GM04504 (cell line): ENCODE measurements at regions not wholly inside any gene's neighbourhood (a gene's known extent, or its start where the extent isn't known, plus 50 kb on each side); places are given as distances from the start of the nearest gene placed in this dataset.
"Not testable (repeated sequence)": the region's sequence is repeated elsewhere in the genome, so short reads cannot be mapped to it uniquely, and the experiment has no call there.

Experiments used
- DNase-seq: peaks from one replicate; pipeline ENCODE4 v3.0.0-alpha.2; 2012; ENCODE audit warnings: low read depth

- no peak for DNase-seq
Measured at GRCh38 chr2:156005999-156006712, 326.4 kb downstream of the NR4A2 start.

DNA sequence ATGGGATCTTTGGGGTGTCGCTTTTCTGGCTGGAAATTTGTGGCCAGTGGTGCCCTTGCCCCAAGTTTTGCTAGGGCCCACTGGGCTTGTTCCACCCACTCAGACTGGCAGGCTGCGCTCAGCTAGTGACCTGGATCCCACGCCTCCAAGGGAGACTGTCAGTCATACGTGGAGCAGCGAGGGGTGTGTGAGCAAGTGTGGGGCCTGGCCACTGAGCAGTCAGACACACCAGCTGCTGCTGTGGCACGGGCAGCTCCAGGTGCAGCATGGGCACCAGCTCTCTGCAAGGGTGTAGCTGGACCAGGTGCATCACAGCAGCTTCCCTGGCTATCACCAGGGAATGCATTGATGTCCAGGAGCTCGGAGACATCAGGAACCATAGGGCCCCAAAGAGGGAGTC is 327.0 kb downstream of the NR4A2 start:
- DNase-seq = no peak

- DNase-seq = no peak
Measured at GRCh38 chr2:156004459-156004858, 328.1 kb downstream of the NR4A2 start.

DNA sequence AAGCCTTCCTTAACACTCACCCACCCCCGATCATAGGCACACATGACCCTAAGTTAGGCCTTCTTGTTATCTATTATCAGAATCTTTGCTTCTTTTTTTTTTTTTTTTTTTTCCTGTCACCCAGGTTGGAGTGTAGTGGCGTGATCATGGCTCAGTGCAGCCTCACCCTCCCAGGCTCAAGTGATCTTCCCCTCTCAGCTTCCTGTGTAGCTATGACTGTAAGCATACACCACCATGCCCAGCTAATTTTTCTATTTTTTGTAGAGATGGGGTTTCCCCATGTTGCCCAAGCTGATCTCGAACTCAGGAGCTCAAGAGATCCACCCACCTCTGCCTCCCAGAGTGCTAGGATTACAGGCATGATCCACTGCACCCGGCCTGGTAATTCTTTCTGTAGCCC is 328.7 kb downstream of the NR4A2 start:
- no peak for DNase-seq

DNA sequence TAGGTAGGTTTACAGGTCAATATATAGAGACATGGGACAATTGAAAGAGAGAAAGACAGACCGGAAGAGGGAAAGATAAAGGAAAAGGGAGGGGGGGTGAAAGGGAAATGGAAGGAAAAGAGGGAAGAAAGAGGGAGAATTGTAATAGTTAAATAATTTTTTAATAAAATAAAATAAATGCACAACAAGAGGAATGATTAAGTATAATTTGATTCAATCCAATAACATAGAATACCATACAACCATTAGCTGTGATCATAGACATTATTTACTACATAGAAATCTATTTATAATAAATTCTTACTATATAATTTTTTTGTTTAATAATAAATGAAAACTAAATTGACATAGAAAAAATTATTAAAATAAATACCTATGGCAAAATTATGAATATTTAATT is 330.7 kb downstream of the NR4A2 start:
- DNase-seq = no peak

DNA sequence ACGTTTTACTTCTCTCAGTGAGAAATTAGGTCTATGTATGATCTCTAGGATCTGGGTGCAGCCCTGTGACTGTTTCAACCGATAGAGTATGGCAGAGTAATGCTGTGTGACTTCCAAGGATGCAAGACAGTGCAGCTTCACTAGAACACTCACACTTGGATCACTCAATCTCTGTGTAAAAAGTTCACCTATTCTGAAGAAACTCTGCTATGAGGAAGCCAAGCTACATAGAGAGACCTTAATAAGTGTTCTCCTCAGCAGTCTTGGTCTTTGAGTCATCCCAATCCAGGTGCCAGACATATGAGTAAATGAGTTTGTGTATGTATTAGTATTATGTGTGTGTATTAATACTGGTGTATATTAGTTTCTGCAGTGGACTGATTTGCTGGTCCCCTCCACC is 335.0 kb downstream of the NR4A2 start:
- no peak for DNase-seq

GRCh38 chr2:155994315-155994714 is 338.2 kb downstream of the NR4A2 start:
- no peak for DNase-seq

DNA sequence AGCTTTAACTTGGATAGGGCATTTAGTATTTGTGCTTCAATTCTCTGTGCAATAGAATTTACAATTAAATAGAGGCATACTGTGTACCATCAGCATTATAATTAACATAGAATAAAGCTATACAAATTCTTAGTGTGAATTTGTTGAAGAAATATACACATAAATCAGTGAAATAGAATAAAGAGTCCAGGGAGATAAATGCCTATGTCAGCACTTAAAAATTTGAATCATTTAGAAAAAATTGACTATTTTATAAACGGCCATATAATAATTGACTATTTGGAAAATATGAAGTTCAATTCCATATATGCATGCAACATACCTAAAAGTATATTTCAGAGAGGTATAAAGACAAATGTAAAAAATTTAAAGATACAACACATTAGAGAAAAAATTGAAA is 348.7 kb downstream of the NR4A2 start:
- no peak for DNase-seq

GRCh38 chr2:155982135-155982534 is 350.4 kb downstream of the NR4A2 start:
- no peak for DNase-seq

DNA sequence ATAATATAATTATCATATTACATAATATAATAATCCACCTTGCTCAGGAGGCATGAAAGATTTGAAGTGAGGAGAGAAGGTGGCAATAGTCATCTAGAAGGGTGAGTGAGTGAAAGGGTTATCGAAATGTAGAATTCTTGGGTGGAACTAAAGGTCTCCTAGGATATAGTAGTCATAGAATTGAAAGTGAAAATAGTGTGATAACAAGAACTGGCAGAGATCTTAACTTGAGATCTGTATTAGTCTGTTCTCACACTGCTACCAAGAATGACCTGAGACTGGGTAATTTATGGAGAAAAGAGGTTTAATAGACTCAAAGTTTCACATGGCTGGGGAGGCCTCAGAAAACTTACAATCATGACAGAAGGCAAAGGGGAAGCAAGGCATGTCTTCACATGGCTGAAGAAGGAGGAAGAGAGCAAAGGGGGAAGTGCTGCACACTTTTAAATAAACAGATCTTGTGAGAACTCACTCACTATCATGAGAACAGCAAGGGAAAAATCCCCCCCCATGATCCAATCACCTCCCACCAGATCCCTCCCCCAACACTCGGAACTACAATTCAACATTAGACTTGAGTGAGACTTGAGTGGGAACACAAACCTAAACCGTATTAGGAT is 351.5 kb downstream of the NR4A2 start:
- no peak for DNase-seq

- no peak for DNase-seq
Measured at GRCh38 chr2:155975734-155976133, 356.8 kb downstream of the NR4A2 start.

- DNase-seq = no peak
Measured at GRCh38 chr2:155972916-155973315, 359.6 kb downstream of the NR4A2 start.

DNA sequence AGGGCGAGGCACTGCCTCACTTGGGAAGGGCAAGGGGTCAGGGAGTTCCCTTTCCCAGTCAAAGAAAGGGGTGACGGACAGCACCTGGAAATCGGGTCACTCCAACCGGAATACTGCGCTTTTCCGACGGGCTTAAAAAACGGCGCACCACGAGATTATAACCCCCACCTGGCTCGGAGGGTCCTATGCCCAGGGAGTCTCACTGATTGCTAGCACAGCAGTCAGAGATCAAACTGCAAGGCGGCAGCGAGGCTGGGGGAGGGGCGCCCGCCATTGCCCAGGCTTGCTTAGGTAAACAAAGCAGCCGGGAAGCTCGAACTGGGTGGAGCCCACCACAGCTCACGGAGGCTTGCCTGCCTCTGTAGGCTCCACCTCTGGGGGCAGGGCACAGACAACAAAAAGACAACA is 366.5 kb downstream of the NR4A2 start:
- not testable (repeated sequence) for DNase-seq

GRCh38 chr2:155965415-155966063 is 367.0 kb downstream of the NR4A2 start:
- no peak for DNase-seq

GRCh38 chr2:155961641-155962040 is 370.9 kb downstream of the NR4A2 start:
- DNase-seq = no peak

DNA sequence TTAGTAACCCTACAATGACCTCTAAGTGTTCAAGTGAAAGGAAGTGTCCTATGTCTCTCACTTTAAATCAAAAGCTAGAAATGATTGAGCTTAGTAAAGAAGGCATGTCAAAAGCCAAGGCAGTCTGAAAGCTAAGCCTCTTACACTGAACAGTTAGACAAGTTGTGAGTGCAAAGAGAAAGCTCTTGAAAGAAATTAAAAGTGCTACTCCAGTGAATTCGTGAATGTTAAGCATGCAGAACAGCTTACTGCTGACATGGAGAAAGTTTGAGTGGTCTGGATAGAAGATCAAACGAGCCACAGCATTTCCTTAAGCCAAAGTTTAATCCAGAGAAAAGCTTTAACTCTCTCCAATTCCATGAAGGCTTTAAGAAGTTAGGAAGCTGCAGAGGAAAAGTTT is 373.7 kb downstream of the NR4A2 start:
- no peak for DNase-seq

GRCh38 chr2:155947069-155947468 is 385.5 kb downstream of the NR4A2 start:
- no peak for DNase-seq

DNA sequence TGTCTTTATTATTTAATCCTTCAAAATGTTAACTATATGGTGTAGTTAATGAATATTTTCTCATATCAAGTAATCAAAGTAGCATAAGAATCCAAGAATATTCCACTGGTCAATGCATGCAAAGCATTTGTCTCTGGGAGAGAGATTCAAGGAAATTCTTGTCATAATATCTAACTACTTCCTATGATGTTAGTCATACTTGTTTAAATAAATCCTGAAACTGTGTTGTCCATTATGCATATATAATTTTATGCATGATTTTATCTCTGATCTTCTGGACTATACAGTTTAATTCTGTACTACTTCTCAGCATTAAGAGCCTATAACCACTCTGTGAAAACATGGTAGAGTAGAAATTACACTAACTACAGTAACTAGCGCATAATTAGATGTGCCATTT is 388.3 kb downstream of the NR4A2 start:
- DNase-seq = no peak

DNA sequence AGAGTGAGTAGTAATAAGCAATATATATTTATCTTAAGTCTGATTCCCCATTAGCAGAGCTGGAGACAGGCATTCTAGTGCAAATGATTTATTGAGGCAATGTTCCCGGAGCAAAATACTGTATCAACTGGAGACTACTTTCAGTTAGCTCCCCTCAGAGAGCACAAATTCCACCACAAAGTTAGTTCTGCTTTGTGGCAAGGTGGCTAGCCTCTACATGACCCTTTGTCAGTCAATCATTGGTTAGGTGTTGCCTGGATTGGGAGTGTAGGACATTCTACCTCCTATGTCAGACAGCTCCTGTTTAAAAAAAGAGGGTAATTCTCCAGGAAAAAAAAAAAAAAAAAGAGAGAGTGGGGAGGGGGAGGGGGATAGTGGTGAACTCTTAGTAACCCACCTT is 402.2 kb downstream of the NR4A2 start:
- no peak for DNase-seq

- no peak for DNase-seq
Measured at GRCh38 chr2:155917380-155917779, 415.1 kb downstream of the NR4A2 start.

DNA sequence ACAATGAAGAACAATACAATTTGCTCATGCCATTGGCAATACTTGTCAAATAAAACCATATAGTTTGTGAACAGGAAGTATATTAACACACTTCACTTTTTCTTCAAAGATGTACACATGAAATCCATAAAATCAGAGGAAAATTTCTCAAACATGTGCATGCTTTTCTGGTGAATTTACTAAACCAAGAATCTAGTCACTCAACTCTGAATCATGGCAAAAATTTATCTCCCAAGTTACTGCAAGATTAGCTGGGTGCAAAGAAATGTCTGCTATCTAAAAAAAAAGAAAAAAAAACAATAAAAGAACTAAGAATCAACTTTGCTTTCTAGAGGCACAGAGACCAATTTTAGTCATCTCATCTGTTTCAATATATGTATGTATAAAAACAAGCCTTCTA is 419.2 kb downstream of the NR4A2 start:
- no peak for DNase-seq

GRCh38 chr2:155908567-155908966 is 424.0 kb downstream of the NR4A2 start:
- DNase-seq = no peak

GRCh38 chr2:155907211-155907610 is 425.3 kb downstream of the NR4A2 start:
- DNase-seq = no peak

- no peak for DNase-seq
Measured at GRCh38 chr2:155905657-155906056, 426.9 kb downstream of the NR4A2 start.
